GM18858 (cell line): ENCODE measurements at regions not wholly inside any gene's neighbourhood (a gene's known extent, or its start where the extent isn't known, plus 50 kb on each side); places are given as distances from the start of the nearest gene placed in this dataset.
"Not testable (repeated sequence)": the region's sequence is repeated elsewhere in the genome, so short reads cannot be mapped to it uniquely, and the experiment has no call there.

Experiments used
- ATAC-seq: cut with Tn5 transposase; IDR thresholded peaks from one replicate; pipeline ENCODE4 v1.9.1; 2021; ENCODE audit not compliant: unreplicated experiment

- no peak for ATAC-seq
Measured at GRCh38 chr5:174529925-174530681, 194.3 kb upstream of the MSX2 start.

DNA sequence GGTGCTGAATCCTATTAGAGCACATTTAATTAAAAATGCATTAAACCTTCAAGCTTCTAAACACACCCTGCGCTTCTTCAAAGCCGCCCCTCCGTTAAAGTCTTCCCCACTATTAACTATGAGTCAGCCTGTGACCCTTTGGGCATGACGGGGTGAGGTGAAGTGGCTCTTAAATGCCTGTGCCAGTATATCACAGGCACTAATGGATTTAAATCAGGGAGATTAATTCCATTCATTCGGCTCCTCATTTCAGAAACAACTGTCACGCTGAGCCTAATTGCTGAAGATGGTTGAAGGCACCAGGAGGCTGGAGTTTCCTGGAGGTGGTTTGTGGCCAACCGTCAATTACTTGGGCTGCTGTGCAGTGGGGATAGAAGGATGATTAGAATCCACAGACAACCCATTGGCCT lies 192.6 kb upstream of the MSX2 start:
- no peak for ATAC-seq

DNA sequence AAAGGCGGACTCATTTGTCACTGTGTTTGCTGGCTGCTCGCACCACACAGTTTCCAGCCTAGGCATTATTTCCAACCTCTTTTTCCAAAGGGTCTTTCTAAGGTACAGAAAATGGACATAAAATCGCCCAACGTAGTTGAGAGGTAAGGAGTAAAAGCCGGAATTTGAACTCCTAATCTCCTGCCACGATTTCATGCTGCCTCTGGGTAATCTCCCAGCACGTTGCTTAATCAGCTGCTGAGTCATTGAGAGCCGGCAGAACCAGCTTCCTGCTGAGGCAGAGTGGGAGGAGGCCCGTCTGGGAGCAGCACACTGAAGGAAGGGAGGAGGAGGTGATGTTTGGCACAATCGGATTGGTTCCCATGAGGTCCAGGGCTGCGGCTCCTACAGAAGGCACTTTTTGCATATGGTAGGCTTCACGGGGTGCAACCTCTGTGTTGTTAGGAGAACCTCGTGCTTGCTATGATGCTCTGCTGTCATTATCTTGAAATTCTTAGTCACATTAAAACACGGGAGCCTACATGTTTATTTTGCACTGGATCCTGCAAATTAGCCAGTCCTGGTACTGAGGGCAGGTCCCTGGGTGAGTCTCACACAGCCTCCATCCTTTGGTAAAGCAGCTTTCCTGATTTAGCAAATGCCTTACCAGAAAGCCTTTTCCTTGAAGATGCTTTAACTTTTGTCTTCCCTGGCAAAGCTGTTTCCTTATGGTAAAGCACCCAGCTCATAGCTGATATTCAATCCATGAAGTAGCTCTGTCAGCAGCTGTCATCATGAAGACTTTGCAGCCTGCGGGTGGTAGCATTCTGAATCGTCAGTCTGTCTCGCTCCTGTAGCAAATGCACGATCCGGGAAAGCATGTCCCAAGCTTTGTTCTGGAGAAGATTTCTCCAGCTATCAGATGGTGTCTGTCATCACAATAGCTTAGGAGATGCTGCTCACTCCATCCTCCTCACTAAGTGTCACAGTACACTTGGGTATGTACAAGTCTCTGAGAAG lies 191.6 kb upstream of the MSX2 start:
- no peak for ATAC-seq

DNA sequence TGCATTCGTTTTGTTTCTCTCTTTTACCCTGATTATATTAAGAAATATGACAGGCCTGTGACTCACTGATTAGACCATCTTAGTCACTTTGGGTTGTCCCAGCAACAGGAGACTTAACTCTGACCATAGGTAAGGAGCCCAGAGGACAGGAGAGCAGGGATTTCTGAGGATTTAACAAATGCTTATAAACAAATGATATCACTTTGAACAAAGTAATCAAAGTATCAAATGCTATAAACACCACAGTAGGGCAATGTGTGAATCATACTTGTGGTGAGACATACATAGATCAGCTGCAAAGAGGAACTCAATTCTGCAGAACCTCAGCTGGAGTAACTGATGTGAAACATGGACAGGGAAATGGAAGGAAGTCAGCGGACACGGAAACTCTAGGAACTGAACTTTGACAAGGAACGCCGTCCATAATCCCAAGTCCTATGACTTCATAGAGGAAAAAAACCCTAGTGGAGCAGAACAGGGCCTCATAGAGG lies 190.6 kb upstream of the MSX2 start:
- no peak for ATAC-seq

- ATAC-seq: no peak
Measured at GRCh38 chr5:174535669-174536068, 188.7 kb upstream of the MSX2 start.

DNA sequence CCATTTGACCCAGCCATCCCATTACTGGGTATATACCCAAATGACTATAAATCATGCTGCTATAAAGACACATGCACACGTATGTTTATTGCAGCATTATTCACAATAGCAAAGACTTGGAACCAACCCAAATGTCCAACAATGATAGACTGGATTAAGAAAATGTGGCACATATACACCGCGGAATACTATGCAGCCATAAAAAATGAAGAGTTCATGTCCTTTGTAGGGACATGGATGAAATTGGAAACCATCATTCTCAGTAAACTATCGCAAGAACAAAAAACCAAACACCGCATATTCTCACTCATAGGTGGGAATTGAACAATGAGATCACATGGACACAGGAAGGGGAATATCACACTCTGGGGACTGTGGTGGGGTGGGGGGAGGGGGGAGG lies 184.6 kb upstream of the MSX2 start:
- ATAC-seq: not testable (repeated sequence)

DNA sequence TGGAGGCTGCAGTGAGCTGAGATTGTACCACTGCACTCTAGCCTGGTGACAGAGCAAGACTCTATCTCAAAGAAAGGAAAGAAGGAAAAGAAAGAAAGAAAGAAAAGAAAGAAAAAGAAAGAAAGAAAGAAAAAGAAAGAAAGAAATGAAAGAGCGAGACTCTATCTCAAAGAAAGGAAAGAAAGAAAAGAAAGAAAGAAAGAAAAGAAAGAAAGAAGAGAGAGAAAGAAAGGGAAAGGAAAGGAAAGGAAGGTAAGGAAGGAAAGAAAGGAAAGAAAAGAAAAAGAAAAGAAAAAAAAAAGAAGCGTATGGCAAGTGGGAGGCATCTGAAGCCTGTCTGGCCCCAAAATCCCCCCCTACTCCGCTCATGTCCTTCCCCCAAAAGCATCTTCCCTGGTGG lies 182.3 kb upstream of the MSX2 start:
- no peak for ATAC-seq

GRCh38 chr5:174542471-174542870 lies 181.9 kb upstream of the MSX2 start:
- ATAC-seq: no peak

DNA sequence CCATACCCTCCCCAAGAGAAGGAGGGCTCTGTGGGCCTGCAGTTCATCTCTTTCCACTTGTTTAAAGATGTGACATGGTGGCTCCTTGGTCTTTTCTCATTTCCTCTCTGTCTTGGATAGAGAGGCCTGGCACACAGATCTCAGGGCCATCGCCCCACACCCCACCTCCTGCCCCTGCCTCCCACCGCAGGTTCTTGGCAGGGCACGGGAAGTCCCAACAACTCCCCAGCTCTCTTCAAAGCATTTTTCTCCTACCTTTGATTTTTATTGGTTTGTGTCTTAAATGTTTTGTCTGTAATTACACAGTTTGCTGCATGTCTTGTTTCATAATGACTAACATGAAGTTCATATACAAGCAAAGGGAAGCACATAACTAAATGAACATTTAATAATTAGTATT lies 178.5 kb upstream of the MSX2 start:
- no peak for ATAC-seq

- no peak for ATAC-seq
Measured at GRCh38 chr5:174547814-174548213, 176.6 kb upstream of the MSX2 start.

DNA sequence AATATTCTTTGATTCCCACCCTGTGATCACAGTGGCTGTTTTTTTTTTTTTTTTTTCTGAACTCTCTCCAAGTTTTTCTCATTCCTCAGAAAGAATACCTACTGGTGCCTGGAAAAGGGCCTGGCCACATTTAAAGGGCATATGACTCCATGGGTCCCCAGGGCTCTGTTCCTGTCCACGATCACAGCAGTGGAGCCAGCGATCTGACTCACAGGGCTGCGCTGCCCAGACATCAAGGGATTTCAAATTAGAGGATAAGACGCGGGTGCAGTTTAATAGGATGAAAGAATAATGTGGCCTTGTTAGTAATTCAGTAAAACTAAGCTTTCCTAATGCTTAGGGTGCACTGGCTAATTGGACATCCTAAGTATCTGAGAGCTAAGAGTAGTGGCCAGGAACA lies 175.1 kb upstream of the MSX2 start:
- ATAC-seq: no peak

GRCh38 chr5:174550026-174550425 lies 174.4 kb upstream of the MSX2 start:
- ATAC-seq: no peak

- no peak for ATAC-seq
Measured at GRCh38 chr5:174552428-174552827, 172.0 kb upstream of the MSX2 start.

- no peak for ATAC-seq
Measured at GRCh38 chr5:174553556-174553955, 170.8 kb upstream of the MSX2 start.

GRCh38 chr5:174555726-174556125 lies 168.7 kb upstream of the MSX2 start:
- ATAC-seq: no peak

- no peak for ATAC-seq
Measured at GRCh38 chr5:174556756-174557155, 167.6 kb upstream of the MSX2 start.

DNA sequence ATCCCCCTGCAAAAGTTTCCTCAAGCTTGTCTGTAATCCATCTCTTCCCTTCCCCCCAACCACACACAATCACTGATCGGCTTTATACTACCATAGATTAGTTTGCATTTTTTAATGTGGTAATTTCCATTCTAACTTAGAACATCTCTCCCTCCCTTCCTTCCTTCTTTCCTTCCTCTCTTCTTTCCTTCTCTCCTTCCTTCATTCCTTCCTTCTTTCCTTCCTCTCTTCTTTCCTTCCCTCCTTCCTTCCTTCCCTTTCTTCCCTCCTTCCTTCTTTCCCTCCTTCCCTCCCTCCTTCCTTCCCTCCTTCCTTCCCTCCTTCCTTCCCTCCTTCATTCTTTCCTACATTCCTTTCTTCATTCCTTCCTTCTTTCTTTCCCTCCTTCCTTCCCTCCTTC lies 166.2 kb upstream of the MSX2 start:
- no peak for ATAC-seq

DNA sequence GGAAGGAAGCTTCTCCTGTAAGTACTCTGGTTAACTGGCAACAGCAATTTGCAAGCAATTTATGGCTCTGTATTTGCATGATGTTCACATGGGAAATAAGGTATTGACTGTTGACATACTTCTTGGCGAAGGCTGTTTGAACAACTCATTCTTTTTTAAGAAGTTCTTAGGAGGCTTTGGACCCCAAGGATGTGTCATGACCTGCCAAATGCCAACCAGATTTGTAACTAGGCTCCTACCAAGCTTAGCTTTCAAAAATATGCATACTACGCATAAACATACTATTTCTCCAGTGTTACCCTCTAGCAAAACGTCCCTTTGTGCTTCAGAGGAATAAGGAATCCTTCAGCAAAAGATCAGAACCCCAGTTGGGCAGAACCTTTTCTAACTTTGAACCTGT lies 165.2 kb upstream of the MSX2 start:
- ATAC-seq: no peak

GRCh38 chr5:174559566-174560090 lies 164.8 kb upstream of the MSX2 start:
- ATAC-seq: no peak

- no peak for ATAC-seq
Measured at GRCh38 chr5:174560861-174561260, 163.5 kb upstream of the MSX2 start.

DNA sequence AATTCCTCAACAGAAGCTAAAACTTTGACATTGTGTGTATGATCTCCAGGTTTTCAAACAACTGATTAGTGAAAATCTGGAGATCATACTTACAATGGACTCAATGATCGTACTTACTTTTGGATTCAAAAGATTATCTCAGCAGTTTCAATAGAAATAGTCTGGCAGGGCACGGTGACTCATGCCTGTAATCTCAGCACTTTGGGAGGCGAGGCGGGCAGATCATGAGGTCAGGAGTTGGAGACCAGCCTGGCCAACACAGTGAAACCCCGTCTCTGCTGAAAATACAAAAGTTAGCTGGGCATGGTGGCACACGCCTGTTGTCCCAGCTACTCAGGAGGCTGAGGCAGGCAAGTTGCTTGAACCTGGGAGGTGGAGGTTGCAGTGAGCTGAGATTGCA lies 161.3 kb upstream of the MSX2 start:
- ATAC-seq: not testable (repeated sequence)

GRCh38 chr5:174563899-174564298 lies 160.5 kb upstream of the MSX2 start:
- ATAC-seq: no peak
